GM18502 (cell line): ENCODE measurements at regions not wholly inside any gene's neighbourhood (a gene's known extent, or its start where the extent isn't known, plus 50 kb on each side); places are given as distances from the start of the nearest gene placed in this dataset.
A peak's percentile ranks its signal among the peaks of the same experiment; 100 is the strongest.
"Not testable (repeated sequence)": the region's sequence is repeated elsewhere in the genome, so short reads cannot be mapped to it uniquely, and the experiment has no call there.

Experiments used
- ATAC-seq: cut with Tn5 transposase; IDR thresholded peaks from one replicate; pipeline ENCODE4 v1.9.1; 2021; ENCODE audit warnings: mild to moderate bottlenecking; ENCODE audit not compliant: unreplicated experiment, poor library complexity

DNA sequence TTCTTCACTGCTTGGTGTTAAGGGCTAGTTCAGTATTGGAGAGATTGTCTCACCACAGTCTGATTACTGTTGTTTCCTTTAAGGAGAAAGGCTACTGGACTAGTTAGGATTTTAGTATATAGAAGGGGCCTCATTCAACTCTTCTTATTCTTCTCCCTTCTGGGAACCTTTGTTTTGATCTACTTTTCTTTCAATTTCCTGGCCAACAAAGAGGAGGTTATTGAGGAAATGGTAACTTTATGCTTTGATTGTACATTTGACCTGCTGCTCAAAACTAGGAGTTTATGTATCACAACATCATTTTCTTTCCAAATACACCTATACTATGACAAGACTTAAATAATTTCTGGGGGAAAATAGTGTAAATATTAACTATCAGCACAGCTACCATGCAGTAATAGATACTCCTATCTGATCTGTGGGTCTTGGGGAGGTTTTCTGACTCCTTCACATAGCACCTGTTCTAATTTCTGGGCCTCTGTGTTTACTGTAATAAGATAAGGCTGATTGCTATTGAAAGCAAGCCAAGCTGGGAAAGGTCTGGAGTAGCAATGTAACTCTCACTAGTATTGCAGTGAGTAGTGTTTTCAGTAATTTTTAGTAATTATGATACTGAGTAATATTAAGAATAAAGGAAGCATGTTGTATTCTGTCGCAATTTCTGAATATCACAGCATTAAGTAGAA, 395.3 kb downstream of the NUP35 start:
- ATAC-seq: no peak

DNA sequence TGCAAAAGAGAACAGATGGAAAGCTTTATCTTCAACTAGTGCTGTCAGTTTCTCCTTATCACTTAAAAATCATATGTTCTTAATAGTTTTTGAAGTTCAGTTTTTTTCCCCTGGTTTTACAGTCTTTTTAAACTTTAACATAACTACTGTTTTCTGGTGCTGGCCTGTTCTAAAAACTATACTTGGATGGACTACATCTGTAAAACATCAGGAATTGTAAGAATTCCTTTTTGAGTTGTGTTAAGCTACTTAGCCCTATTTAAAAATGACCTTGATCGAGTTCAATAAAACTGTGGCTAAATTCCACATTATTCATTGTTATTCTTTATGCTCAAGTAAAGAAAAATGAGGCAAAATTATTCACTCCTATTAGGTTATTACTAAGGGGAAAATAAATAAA, 397.7 kb downstream of the NUP35 start:
- ATAC-seq: no peak

DNA sequence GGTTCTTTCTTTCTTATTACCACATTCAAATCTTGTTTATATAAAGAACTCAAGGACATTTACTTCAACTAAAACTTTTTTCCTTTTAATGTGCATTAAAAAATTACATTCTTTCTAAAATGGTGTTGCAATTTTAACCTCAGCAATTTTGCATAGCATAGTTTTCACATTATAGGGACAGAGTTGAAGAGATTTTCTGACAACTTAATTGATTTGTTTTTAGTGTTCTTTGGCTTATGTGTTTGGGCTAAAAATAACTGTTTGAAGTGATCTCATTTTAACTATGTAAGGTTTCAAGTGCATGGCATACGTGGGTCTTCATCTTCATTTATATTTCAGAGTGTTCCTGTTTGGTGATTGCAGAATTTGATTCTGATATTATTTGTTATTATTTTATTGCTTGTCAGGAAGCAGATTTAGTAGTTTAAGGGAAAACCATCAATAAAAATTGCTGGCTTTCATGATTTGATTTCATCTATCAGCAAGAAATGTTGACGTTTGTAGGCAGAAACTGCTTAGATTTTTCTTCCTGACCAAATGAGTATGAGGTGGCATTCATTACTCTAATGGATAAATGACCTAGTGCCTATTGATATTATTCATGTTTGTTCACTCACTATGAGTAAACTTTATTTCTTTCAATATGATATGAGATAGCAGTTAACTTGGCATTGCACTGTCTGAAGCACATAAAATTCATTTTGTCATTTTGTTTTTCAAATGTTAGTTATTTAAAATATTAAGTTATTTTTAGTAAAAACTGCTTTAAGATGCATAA, 398.4 kb downstream of the NUP35 start:
- no peak for ATAC-seq

DNA sequence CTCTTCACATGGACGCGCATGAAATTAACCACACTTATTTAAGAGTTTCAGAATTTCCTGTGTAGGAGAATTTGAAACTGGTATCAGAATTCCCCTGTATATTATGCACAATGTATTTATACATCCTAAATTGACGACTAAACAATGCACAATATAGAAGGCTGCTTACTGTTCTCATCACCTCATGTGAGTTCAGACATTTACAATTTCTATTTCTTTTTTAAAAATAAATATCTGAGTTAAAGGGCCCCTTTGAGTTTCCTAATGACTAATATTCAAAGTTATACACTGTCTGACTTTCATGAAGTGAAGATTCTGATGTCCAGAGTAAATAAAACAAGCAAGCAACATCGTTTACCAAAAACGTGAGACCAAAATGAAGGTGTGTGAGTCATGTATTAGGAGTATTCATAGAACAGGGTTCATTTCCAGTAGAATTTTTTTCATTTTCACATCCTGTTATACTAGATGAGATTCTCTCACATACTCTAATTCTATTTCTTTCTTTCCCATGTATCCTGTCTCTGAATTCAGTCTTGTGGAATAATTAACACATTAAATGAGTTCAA, 406.2 kb downstream of the NUP35 start:
- peak; percentile 84 for ATAC-seq

DNA sequence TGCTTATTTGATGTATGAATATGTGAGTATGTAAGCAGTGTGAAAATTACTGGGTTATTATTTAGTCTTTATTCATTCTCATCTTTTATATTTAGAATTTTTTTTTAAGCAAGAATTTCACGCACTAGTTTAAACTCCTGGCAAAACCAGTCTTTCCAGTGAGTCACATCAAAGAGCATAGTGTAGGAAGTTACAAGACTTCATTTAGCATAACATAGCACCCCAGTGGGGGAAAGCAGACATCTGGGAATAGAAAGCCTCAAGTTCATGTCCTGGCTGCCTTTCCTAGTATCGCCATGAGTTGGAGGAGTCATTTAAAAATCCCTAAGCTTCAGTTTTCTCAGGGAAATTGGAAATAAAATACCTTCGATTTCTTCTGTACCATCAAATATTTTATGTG, 408.3 kb downstream of the NUP35 start:
- no peak for ATAC-seq

DNA sequence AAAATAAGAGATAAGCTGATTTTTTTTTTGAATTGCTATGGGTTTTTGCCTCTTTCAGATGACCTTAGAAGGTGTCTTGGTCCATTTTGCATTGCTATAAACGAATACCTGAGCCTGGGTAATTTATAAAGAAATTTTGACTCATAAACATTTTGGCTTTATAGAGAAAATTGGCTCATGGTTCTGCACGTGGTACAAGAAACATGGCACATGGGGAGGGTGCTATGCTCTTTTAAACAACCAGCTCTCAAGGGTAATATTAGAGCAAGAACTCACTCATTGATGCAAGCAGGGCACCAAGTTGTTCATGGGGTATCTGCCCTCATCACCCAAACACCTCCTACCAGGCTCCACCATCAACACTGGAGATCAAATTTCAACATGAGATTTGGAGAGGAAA, 408.8 kb downstream of the NUP35 start:
- ATAC-seq: no peak

DNA sequence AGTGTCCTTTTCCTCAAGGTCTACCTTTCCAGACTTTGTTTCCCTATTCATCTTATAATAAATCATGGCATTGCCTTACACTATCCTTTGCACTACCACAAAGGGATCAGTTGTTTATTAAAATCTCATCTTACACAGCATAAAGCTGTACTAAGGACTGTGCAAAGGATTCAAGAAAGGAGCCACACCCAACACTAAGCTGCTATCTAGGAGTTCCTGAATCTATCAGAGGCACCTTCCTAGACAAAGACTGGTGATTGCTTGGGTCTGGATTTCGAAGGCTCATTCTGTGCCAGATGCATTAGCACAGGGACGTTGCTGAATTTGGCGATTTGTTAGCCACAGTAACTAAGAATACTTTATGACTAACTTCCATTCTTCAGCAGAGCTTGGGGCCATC, 412.0 kb downstream of the NUP35 start:
- no peak for ATAC-seq

DNA sequence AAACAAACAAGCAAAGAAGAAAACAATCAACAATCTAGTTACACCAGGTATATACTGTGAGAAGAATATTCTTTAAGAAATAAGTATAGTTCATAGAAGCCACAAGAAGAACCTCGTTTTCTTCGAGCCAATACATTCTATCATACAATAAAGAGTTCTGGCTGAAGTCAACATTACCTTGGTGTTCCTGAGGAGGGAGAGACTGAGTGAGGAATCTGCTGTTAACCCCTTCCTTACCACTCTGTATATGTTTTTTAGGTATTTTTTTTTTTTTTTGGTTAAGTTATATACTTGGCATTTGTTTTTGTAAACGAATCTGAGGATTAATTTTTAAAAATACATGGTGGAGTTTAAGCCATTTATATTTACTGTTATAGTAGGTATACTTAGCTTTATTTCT, 412.5 kb downstream of the NUP35 start:
- no peak for ATAC-seq

DNA sequence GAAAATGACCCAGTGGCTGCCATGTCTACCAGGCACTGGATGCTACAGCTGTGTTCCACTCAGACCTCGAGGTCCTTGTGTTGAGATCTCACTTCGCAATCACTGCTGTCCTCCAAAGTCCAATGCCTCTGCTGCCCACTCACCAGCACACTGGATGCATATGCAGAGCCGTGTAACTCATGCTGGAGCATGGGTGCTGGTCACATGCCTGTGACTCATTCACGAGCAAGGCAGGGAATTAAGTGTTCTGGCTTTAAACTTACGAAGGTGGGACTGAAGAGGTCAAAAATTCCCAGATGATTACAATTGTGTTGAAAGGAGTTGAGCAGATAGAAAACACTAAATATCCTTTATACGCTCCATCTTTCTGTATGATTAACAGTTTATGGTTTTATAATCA, 417.5 kb downstream of the NUP35 start:
- no peak for ATAC-seq

DNA sequence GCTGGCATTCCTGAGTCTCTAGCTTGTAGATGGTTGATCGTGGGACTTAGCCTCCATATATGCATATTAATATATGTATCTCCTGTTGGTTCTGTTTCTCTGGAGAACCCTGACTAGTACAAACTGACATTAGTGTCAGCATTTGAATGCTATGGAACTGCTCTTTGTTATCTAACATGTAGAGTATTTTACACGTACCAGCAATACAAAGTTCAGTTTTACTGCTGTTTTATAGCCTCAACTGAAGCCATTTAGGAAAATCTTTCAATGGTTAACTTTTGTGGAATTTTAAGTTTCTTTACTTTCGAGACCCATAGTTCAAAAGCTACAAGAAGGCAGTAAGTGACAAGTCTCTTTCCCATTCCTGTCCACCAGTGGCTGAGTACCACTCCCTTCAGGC, 418.4 kb downstream of the NUP35 start:
- no peak for ATAC-seq

DNA sequence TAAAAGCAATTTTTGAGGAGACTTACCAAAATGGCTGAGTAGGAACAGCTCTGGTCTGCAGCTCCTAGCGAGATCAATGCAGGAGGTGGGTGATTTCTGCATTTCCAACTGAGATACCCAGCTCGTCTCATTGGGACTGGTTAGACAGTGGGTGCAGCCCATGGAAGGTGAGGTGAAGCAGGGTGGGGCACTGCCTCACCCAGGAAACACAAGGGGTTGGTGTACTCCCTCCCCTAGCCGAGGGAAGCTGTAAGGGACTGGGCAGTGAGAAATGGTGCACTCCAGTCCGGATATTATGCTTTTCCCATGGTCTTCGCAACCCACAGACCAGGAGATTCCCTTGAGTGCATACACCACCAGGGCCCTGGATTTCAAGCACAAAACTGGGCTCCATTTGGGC, 419.0 kb downstream of the NUP35 start:
- peak; percentile 27 for ATAC-seq

DNA sequence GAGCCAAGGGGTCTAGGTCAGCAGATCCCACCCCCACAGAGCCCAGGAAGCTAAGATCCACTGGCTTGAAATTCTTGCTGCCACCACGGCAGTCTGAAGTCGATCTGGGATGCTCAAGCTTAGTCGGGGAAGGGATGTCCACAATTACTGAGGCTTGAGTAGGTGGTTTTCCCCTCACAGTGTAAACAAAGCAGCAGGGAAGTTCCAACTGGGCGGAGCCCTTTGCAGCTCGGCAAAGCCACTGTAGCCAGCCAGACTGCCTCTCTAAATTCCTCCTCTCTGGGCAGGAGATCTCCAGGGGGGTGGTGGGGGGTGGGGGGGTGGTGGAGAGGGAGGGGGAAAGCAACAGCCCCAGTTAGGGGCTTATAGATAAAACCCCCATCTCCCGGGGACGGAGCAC, 419.5 kb downstream of the NUP35 start:
- peak; percentile 99 for ATAC-seq

DNA sequence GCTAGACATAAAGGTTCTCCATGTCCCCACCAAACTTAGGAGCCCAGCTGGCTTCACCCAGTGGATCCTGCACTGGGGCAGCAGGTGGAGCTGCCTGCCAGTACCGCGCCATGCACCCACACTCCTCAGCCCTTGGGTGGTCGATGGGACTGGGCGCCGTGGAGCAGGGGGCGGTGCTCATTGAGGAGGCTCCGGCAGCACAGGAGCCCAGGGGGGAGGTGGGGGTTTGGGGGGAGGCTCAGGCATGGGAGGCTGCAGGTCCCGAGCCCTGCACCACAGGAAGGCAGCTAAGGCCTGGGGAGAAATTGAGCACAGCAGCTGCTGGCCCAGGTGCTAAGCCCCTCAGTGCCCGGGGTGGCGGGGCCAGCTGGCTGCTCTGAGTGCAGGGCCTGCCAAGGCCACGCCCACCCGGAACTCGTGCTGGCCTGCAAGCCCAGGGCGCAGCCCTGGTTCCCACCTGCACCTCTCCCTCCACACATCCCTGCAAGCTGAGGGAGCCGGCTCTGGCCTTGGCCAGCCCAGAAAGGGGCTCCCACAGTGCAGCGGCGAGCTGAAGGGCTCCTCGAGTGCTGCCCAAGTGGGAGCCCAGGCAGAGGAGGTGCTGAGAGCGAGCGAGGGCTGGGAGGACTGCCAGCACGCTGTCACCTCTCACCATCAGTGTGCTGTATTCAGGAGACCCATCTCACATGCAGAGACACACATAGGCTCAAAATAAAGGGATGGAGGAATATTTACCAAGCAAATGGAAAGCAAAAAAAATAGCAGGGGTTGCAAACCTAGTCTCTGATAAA, 422.5 kb downstream of the NUP35 start:
- ATAC-seq: not testable (repeated sequence)

DNA sequence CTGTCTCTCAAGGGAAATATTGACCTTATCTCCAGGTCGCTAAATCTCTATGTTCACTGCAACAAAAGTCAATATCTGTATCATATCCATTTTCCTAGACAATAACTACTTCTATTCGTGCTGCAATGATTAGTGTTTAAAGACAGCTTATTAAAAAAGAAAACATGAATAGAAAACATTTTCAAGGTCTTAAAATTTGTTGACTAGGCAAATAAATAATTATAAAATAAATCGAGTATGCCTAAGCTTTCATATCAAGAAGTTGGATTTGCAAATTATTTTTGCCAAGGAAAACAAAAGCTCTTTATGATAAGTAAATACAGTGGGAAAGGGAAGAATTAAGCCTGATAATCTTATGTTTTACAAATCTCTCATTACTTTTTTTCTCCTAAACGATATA, 428.5 kb downstream of the NUP35 start:
- no peak for ATAC-seq

DNA sequence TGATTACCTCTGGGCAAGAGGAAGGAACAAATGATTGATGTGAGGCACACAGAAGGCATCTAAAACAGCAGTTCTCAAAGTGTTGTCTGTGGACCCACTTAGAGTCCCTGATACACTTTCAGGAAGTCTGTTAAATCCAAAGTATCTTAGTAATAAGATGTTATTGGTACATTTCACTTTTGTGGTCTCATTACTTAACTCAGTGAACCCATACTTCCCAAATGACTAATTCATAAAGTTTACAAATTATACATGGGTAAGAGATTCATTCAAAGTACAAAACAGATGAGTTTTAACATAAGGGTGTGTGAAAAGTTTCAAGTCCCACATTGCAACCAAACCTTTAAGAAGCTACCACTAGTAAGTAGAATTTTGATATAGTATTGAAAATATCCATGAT, 440.5 kb downstream of the NUP35 start:
- no peak for ATAC-seq

DNA sequence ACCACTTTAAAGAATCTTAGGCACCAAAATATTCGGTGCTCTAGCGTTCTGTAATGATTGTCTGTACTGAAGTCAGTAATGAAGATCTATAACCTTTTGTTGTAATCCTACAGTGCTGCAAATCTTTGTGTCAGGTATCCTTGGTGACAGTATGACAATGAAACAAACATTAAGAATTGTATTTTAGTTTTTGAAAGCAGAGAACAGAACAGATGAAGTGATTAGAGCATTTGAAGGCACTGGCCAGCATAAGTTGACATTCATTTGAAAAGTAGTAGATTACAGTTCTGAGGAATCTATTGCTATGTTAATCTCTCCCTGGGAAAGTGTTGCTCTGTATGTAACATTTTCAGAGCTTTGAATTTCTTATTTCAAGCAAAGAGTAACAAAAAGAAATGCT, 451.2 kb downstream of the NUP35 start:
- no peak for ATAC-seq

DNA sequence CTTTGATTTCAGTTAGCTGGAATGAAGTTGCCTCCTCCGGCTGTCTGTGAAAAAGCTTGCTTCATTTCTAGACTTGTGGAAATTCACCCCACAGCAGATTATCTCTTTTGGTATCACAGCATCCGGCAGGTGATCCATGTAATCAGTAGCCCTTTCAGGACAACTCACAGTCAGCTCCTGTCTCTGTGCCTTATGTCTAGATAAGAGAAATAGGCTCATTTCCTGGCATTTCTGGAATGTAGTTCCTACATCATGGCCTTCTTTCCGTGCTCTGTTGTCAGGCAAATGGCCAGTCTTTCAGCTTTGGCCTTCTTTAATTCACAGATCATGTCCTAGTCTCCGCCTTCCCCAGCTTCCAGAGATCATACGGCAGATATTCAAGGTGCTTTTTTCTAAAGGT, 455.4 kb downstream of the NUP35 start:
- no peak for ATAC-seq

DNA sequence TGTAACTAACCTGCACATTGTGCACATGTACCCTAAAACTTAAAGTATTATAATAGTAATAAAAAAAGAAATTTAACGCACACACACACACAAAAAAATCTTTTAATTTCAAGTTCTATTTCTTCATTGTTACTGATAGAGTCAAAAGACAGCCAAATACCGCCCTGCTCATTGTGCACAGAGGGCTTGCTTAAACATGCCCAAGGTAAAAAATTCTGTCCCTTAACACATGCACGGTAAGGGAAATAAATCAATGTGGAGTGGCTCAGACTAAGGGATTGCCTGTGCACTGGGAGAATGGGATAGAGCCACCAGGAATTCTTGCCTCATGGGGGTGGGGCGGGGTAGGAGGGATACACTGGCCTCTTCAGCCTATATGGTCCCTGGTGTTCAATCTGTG, 468.0 kb downstream of the NUP35 start:
- ATAC-seq: no peak

DNA sequence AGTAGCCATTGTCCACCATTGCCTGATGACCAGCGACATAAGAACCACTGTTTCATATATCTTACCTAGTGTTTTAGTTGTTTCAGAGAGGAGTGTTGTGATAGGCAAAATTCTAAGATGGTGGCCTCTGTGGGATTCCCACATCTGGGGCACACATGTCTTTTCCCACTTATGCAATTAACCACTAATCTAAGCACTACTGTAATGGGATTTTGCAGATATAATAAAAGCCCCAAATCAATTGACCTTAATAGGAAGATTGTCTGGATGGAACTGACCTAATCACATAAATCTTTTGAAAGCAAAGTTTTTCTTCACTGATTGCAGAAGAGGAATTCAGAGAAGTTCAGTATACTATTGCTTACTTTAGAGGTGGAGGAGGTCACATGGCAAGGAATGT, 469.9 kb downstream of the NUP35 start:
- no peak for ATAC-seq

DNA sequence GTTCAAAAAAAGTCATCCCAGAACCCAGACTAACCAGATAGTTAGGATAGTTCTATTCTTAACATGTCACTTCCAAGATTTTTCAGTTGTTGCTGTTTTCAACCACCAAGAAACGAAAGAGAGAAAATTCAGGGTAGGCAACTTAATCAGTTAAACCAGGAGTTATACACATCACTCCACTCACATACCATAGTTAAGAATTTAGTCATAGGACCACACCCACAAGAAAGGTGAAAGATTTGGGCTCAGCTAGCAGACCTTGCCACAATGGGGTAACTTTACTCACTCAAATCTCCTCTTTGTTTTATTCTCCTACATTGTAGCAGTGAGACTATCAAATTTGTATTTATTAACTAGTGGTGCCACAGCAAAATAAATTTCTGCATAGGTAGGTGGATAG, 473.6 kb downstream of the NUP35 start:
- ATAC-seq: no peak

DNA sequence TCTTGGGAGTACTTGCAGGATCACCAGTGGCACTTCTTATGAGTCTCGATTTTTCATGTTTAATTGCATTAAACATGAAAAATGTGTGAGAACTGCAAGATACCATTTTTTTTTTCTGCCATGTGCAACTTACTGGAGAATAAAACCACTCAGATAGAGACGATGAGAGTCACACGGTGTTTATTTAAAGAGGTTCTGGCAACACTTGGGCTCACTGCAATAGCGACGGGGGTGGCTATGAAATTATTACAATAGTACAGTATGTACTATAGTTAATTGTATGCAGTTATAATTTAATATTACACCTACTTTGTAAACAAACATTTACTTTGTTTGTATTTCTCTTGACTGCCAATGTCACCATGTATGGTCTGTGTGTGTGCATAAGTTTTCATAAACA, 479.8 kb downstream of the NUP35 start:
- no peak for ATAC-seq
